ENCODE measurements at regions not wholly inside any gene's neighbourhood (a gene's known extent, or its start where the extent isn't known, plus 50 kb on each side); places are given as distances from the start of the nearest gene placed in this dataset.

- ChIA-PET POLR2A (interaction anchor here (0.9 to 1.1 kb wide), 2 partner anchors 10 to 14 kb away, joined by 3 to 4 read pairs; no protein-coding TSS in a partner anchor), CTCF (interaction anchor here (0.7 to 1.2 kb wide), 2 partner anchors 9 to 70 kb away, joined by 3 to 4 read pairs; no protein-coding TSS in a partner anchor)
- Mint-ChIP-seq H3K9me3 (ENCODE audit: unreplicated experiment) (no peaks in the 10 kb centered on the region), H3K4me3 (ENCODE audit: unreplicated experiment) (no peak overlapping the region), H3K27me3 (ENCODE audit: insufficient read depth, unreplicated experiment) (no peaks in the 10 kb centered on the region), H3K4me1 (ENCODE audit: insufficient read depth, unreplicated experiment) (peaks cover 15% of the 10 kb centered on the region), H3K27ac (ENCODE audit: low read depth, unreplicated experiment) (no peak overlapping the region), H3K36me3 (ENCODE audit: insufficient read depth, unreplicated experiment) (no peaks in the 10 kb centered on the region)
- no TSS peak for BruUV-seq (replicated peaks)
- TF ChIP-seq CTCF (IDR thresholded peaks at IDR 0.05; ENCODE audit: unreplicated experiment), result no peak
- intact Hi-C loops (cut with micrococcal nuclease), result no loop called here
- DNase-seq (ENCODE audit: unreplicated experiment), result no peak
These were observed 114.9 kb upstream of the ADGRF1 start for GRCh38 chr6:47157063-47157462.

- ChIA-PET POLR2A (interaction anchor here (0.7 to 0.9 kb wide), 2 partner anchors 11 to 509 kb away, joined by 4 read pairs; no protein-coding TSS in a partner anchor), CTCF (interaction anchor here (0.7 to 1.2 kb wide), 3 partner anchors 10 to 83 kb away, joined by 3 to 4 read pairs (median 3); no protein-coding TSS in a partner anchor)
- H3K9me3 Mint-ChIP-seq (ENCODE audit: unreplicated experiment), result no peaks in the 10 kb centered on the region
- TF ChIP-seq CTCF (IDR thresholded peaks at IDR 0.05; ENCODE audit: unreplicated experiment), result no peak
- no peaks in the 10 kb centered on the region for H3K36me3 Mint-ChIP-seq (ENCODE audit: insufficient read depth, unreplicated experiment)
- H3K4me3 Mint-ChIP-seq (ENCODE audit: unreplicated experiment), result no peak overlapping the region
- peaks cover 14% of the 10 kb centered on the region for H3K4me1 Mint-ChIP-seq (ENCODE audit: insufficient read depth, unreplicated experiment)
- H3K27me3 Mint-ChIP-seq (ENCODE audit: insufficient read depth, unreplicated experiment), result no peaks in the 10 kb centered on the region
- BruUV-seq (replicated peaks), result no TSS peak
- no peak overlapping the region for H3K27ac Mint-ChIP-seq (ENCODE audit: low read depth, unreplicated experiment)
- no peak for DNase-seq (ENCODE audit: unreplicated experiment)
- intact Hi-C loops (cut with micrococcal nuclease), result no loop called here
These were observed 114.1 kb upstream of the ADGRF1 start for GRCh38 chr6:47156196-47156595.

GRCh38 chr6:47153404-47153755 is 111.2 kb upstream of the ADGRF1 start:
- POLR2A ChIA-PET, result interaction anchor here (1.4 to 1.5 kb wide), 2 partner anchors 10 to 18 kb away, joined by 4 read pairs; no protein-coding TSS in a partner anchor
- Mint-ChIP-seq H3K4me1 (ENCODE audit: insufficient read depth, unreplicated experiment) (peaks cover 8% of the 10 kb centered on the region), H3K27ac (ENCODE audit: low read depth, unreplicated experiment) (no peak overlapping the region), H3K9me3 (ENCODE audit: unreplicated experiment) (no peaks in the 10 kb centered on the region), H3K4me3 (ENCODE audit: unreplicated experiment) (no peak overlapping the region), H3K27me3 (ENCODE audit: insufficient read depth, unreplicated experiment) (no peaks in the 10 kb centered on the region), H3K36me3 (ENCODE audit: insufficient read depth, unreplicated experiment) (no peaks in the 10 kb centered on the region)
- DNase-seq (ENCODE audit: unreplicated experiment), result no peak
- no peak for TF ChIP-seq CTCF (IDR thresholded peaks at IDR 0.05; ENCODE audit: unreplicated experiment)
- intact Hi-C loops (cut with micrococcal nuclease), result no loop called here
- CTCF ChIA-PET, result no interaction called here
- BruUV-seq (replicated peaks), result no TSS peak

- no peak for TF ChIP-seq CTCF (IDR thresholded peaks at IDR 0.05; ENCODE audit: unreplicated experiment)
- BruUV-seq (replicated peaks), result no TSS peak
These were observed 110.7 kb upstream of the ADGRF1 start for GRCh38 chr6:47152666-47153403.

More at GRCh38 chr6:47152666-47153403, 110.7 kb upstream of the ADGRF1 start:
- Mint-ChIP-seq H3K27me3 (ENCODE audit: insufficient read depth, unreplicated experiment) (no peaks in the 10 kb centered on the region), H3K36me3 (ENCODE audit: insufficient read depth, unreplicated experiment) (no peaks in the 10 kb centered on the region), H3K27ac (ENCODE audit: low read depth, unreplicated experiment) (no peak overlapping the region), H3K9me3 (ENCODE audit: unreplicated experiment) (no peaks in the 10 kb centered on the region), H3K4me1 (ENCODE audit: insufficient read depth, unreplicated experiment) (peaks cover 11% of the 10 kb centered on the region), H3K4me3 (ENCODE audit: unreplicated experiment) (no peak overlapping the region)
- DNase-seq (ENCODE audit: unreplicated experiment), result no peak
- intact Hi-C loops (cut with micrococcal nuclease), result no loop called here
- ChIA-PET POLR2A (interaction anchor here (1.4 to 1.5 kb wide), 2 partner anchors 10 to 19 kb away, joined by 4 read pairs; no protein-coding TSS in a partner anchor), CTCF (interaction anchor here (0.8 kb wide), 1 partner anchor 11 kb away, joined by 3 read pairs; no protein-coding TSS in a partner anchor)
